ENCODE measurements at regions not wholly inside any gene's neighbourhood (a gene's known extent, or its start where the extent isn't known, plus 50 kb on each side); places are given as distances from the start of the nearest gene placed in this dataset.

DNA sequence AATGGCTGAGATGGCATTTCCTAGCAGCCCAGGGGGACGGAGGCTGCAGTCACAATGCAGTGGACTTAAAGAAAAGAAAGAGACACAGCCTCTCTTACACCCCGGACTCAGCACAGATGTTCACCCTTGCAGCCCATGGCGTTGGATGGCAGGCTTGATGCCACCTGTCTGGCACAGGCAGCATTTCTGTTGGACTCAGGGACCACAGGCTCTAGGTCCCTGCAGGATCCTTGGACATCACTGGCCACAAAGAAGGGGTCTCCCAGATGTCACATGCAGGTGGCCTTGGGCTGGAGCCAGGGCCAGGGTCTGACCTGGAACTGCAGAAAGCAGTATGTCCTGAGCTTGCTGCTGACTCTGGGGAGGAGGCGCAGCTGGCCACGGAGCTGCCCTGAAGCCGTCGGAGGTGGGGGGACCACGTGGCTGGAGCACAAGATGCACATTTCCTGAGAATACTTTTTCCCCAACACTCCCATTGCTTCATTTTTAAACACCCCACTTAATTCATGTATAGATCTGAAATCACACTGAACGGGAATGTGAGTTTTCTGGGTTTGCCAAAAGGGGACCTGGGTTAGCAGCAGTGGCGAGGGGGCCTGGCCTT, 102.3 kb upstream of the SULF2 start:
- no peak for ATAC-seq
- no peak for FAIRE-seq
- no peak overlapping the region for H3K4me3 ChIP-seq
- H3K27me3 ChIP-seq (replicated peaks in 1 of 2; ENCODE audit: control insufficient read depth in 2 of 2, insufficient read depth in 2 of 2, low read length in 1 of 2) = peaks cover 0 to 2% of the 10 kb centered on the region in 2 experiments; a peak in 2 of 4 replicates
- ChIA-PET RAD21 (ENCODE audit: unreplicated experiment) (no interaction called here), CTCF (no interaction called here), POLR2A (no interaction called here), SMC1A (ENCODE audit: uncharacterized antibody, unreplicated experiment) (no interaction called here)
- H3K4me2 ChIP-seq (ENCODE audit: control insufficient read depth, insufficient read depth) = no peak overlapping the region
- H3K9ac ChIP-seq (ENCODE audit: control insufficient read depth, insufficient read depth, low read length) = no peak overlapping the region
- no peaks in the 10 kb centered on the region for H3K36me3 ChIP-seq (ENCODE audit: control insufficient read depth in 2 of 2, insufficient read depth in 2 of 2, low read length in 1 of 2)
- no peak overlapping the region for H2AFZ ChIP-seq (ENCODE audit: control insufficient read depth, low read depth, low read length)
- no peaks in the 10 kb centered on the region for H3K9me3 ChIP-seq (replicated peaks; ENCODE audit: control insufficient read depth, insufficient read depth, low read length)
- in situ Hi-C loops (cut with MboI) = no loop called here
- intact Hi-C loops (cut with micrococcal nuclease; ENCODE audit: unreplicated experiment) = no loop called here
- WGBS (ENCODE audit: insufficient coverage, insufficient replicate concordance, low lambda C conversion rate, missing lambda C conversion rate) = 40% methylated on average over 10 of the region's 10 CpGs
- H4K20me1 ChIP-seq (ENCODE audit: control insufficient read depth, insufficient read depth) = no peaks in the 10 kb centered on the region
- no TSS peak for BruUV-seq (replicated peaks)
- H3K4me1 ChIP-seq (ENCODE audit: control insufficient read depth, insufficient read depth, low read length) = no peaks in the 10 kb centered on the region
- no peak overlapping the region for H3K27ac ChIP-seq (ENCODE audit: control insufficient read depth, insufficient read depth)
- DNase-seq (ENCODE audit: low read depth, low spot score) = no peak
- H3K79me2 ChIP-seq (ENCODE audit: control insufficient read depth, insufficient read depth, low read length) = no peaks in the 10 kb centered on the region
- TF ChIP-seq, protein P1, sequence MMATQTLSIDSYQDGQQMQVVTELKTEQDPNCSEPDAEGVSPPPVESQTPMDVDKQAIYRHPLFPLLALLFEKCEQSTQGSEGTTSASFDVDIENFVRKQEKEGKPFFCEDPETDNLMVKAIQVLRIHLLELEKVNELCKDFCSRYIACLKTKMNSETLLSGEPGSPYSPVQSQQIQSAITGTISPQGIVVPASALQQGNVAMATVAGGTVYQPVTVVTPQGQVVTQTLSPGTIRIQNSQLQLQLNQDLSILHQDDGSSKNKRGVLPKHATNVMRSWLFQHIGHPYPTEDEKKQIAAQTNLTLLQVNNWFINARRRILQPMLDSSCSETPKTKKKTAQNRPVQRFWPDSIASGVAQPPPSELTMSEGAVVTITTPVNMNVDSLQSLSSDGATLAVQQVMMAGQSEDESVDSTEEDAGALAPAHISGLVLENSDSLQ (IDR thresholded peaks at IDR 0.05) = no peak
- TF ChIP-seq KDM1A (IDR thresholded peaks at IDR 0.05; ENCODE audit: borderline replicate concordance) (no peak), RBBP5 (conservative IDR thresholded peaks at IDR 0.05) (no peak), CBFB (IDR thresholded peaks at IDR 0.05; ENCODE audit: low read depth) (no peak), RB1 (IDR thresholded peaks at IDR 0.05; ENCODE audit: borderline replicate concordance) (no peak), FOXM1 (IDR thresholded peaks at IDR 0.05; ENCODE audit: low read depth, low read length) (no peak), JUND (IDR thresholded peaks at IDR 0.05; ENCODE audit: low read depth, low read length) (no peak)
- TF ChIP-seq, protein P2, sequence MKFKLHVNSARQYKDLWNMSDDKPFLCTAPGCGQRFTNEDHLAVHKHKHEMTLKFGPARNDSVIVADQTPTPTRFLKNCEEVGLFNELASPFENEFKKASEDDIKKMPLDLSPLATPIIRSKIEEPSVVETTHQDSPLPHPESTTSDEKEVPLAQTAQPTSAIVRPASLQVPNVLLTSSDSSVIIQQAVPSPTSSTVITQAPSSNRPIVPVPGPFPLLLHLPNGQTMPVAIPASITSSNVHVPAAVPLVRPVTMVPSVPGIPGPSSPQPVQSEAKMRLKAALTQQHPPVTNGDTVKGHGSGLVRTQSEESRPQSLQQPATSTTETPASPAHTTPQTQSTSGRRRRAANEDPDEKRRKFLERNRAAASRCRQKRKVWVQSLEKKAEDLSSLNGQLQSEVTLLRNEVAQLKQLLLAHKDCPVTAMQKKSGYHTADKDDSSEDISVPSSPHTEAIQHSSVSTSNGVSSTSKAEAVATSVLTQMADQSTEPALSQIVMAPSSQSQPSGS (IDR thresholded peaks at IDR 0.05; ENCODE audit: low read length) = no peak
